ENCODE measurements at regions not wholly inside any gene's neighbourhood (a gene's known extent, or its start where the extent isn't known, plus 50 kb on each side); places are given as distances from the start of the nearest gene placed in this dataset.

DNA sequence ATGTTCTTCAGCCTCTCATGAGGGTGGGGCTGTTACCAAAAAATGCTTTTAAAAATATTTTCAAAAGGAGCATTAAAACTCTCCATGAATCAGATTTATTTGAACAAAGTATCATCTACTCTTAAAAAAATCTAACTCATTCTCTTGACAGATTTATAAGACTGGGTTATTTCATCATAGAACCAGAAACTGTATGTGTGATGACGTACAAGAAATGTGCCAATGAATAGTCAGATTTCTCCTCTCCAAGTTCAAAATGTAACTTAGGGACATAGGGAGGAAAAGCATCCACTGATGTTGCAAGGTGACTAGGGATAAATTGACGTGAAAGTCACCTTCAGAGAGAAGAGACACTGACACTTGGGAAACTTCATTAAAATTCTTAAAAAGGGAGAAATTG lies 89.1 kb upstream of the CLNK start:
- TF ChIP-seq, protein P1, sequence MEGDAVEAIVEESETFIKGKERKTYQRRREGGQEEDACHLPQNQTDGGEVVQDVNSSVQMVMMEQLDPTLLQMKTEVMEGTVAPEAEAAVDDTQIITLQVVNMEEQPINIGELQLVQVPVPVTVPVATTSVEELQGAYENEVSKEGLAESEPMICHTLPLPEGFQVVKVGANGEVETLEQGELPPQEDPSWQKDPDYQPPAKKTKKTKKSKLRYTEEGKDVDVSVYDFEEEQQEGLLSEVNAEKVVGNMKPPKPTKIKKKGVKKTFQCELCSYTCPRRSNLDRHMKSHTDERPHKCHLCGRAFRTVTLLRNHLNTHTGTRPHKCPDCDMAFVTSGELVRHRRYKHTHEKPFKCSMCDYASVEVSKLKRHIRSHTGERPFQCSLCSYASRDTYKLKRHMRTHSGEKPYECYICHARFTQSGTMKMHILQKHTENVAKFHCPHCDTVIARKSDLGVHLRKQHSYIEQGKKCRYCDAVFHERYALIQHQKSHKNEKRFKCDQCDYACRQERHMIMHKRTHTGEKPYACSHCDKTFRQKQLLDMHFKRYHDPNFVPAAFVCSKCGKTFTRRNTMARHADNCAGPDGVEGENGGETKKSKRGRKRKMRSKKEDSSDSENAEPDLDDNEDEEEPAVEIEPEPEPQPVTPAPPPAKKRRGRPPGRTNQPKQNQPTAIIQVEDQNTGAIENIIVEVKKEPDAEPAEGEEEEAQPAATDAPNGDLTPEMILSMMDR (conservative IDR thresholded peaks at IDR 0.05; ENCODE audit: low read depth, low read length): no peak
- TF ChIP-seq POLR2A (IDR thresholded peaks at IDR 0.05; ENCODE audit: low read depth, low read length) (no peak), RCOR1 (IDR thresholded peaks at IDR 0.05; ENCODE audit: insufficient replicate concordance, low read length) (no peak), MAZ (IDR thresholded peaks at IDR 0.05; ENCODE audit: borderline replicate concordance, low read depth, low read length) (no peak), FOS (IDR thresholded peaks at IDR 0.05; ENCODE audit: low read depth, low read length) (no peak), RAD21 (IDR thresholded peaks at IDR 0.05; ENCODE audit: low read length) (no peak), MXI1 (IDR thresholded peaks at IDR 0.05; ENCODE audit: borderline replicate concordance, low read depth, low read length) (no peak), SMC3 (IDR thresholded peaks at IDR 0.05; ENCODE audit: low read depth, low read length) (no peak)
- TF ChIP-seq, protein P2, sequence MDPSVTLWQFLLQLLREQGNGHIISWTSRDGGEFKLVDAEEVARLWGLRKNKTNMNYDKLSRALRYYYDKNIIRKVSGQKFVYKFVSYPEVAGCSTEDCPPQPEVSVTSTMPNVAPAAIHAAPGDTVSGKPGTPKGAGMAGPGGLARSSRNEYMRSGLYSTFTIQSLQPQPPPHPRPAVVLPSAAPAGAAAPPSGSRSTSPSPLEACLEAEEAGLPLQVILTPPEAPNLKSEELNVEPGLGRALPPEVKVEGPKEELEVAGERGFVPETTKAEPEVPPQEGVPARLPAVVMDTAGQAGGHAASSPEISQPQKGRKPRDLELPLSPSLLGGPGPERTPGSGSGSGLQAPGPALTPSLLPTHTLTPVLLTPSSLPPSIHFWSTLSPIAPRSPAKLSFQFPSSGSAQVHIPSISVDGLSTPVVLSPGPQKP (IDR thresholded peaks at IDR 0.05; ENCODE audit: borderline replicate concordance, low read depth, low read length): no peak

All from IMR-90 (cell line).